Liver (tissue), 3 donors: ENCODE measurements at regions not wholly inside any gene's neighbourhood (a gene's known extent, or its start where the extent isn't known, plus 50 kb on each side); places are given as distances from the start of the nearest gene placed in this dataset.

Experiments used
- ATF3 ChIP-seq: IDR thresholded peaks from 2 replicates; pipeline ENCODE4 v1.6.1; 2016; ENCODE audit warnings: antibody characterized with exemption
- FOXA1 ChIP-seq: IDR thresholded peaks from 2 replicates; pipeline ENCODE4 v1.6.1; 2016; ENCODE audit warnings: antibody characterized with exemption
- HNF4G ChIP-seq: IDR thresholded peaks from 2 replicates; pipeline ENCODE4 v1.6.1; 2016; ENCODE audit warnings: antibody characterized with exemption
- NR2F2 ChIP-seq: IDR thresholded peaks from 2 replicates; pipeline ENCODE4 v1.6.1; 2016; ENCODE audit warnings: antibody characterized with exemption
- RAD21 ChIP-seq, 2 donors: IDR thresholded peaks; 2 replicates each; pipeline ENCODE4 v1.6.1; 2016; ENCODE audit warnings: antibody characterized with exemption in 2 of 2, mild to moderate bottlenecking in 2 of 2
- TAF1 ChIP-seq: conservative IDR thresholded peaks from 2 replicates; pipeline ENCODE4 v1.6.1; 2016; ENCODE audit warnings: antibody characterized with exemption, mild to moderate bottlenecking
- YY1 ChIP-seq: IDR thresholded peaks from 2 replicates; pipeline ENCODE4 v1.6.1; 2016; ENCODE audit warnings: antibody characterized with exemption, mild to moderate bottlenecking
- ZBTB33 ChIP-seq: IDR thresholded peaks from 2 replicates; pipeline ENCODE4 v1.6.1; 2016; ENCODE audit warnings: antibody characterized with exemption
- TF ChIP-seq, protein P1 (sequence below): fragments of 150-350 bp; IDR thresholded peaks from 2 replicates; pipeline ENCODE4 v1.5.1; 2017; ENCODE audit warnings: improper control_type of control experiment, low read depth, low read length; ENCODE audit not compliant: missing input control
- donor health status: healthy.
- donor health status: healthy.

GRCh38 chr21:17393413-17393812 lies 119.4 kb upstream of the CXADR start:
- TF ChIP-seq, protein P1, sequence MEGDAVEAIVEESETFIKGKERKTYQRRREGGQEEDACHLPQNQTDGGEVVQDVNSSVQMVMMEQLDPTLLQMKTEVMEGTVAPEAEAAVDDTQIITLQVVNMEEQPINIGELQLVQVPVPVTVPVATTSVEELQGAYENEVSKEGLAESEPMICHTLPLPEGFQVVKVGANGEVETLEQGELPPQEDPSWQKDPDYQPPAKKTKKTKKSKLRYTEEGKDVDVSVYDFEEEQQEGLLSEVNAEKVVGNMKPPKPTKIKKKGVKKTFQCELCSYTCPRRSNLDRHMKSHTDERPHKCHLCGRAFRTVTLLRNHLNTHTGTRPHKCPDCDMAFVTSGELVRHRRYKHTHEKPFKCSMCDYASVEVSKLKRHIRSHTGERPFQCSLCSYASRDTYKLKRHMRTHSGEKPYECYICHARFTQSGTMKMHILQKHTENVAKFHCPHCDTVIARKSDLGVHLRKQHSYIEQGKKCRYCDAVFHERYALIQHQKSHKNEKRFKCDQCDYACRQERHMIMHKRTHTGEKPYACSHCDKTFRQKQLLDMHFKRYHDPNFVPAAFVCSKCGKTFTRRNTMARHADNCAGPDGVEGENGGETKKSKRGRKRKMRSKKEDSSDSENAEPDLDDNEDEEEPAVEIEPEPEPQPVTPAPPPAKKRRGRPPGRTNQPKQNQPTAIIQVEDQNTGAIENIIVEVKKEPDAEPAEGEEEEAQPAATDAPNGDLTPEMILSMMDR, result no peak
- TF ChIP-seq RAD21 (IDR thresholded peaks at IDR 0.05) (no peak), ZBTB33 (no peak), ATF3 (no peak), YY1 (no peak), FOXA1 (no peak), HNF4G (no peak), NR2F2 (no peak), TAF1 (no peak)
